PC-9 (cell line): ENCODE measurements at regions not wholly inside any gene's neighbourhood (a gene's known extent, or its start where the extent isn't known, plus 50 kb on each side); places are given as distances from the start of the nearest gene placed in this dataset.

Source experiments
- CTCF ChIP-seq: fragments of 200-600 bp; sonication (generic); conservative IDR thresholded peaks from 2 replicates; pipeline ENCODE4 v1.6.1; 2017; ENCODE audit warnings: mixed run types, antibody characterized with exemption, mild to moderate bottlenecking, moderate library complexity
- EZH2 ChIP-seq: fragments of 200-600 bp; sonication (generic); IDR thresholded peaks from 2 replicates; pipeline ENCODE4 v1.8.0; 2017; ENCODE audit warnings: antibody characterized with exemption, low read depth

GRCh38 chr9:108545436-108545835, 310.4 kb downstream of the ACTL7B start:
- no peak for TF ChIP-seq CTCF
- no peak for TF ChIP-seq EZH2
